HS-5 (cell line): ENCODE measurements at regions not wholly inside any gene's neighbourhood (a gene's known extent, or its start where the extent isn't known, plus 50 kb on each side); places are given as distances from the start of the nearest gene placed in this dataset.
"Not testable (repeated sequence)": the region's sequence is repeated elsewhere in the genome, so short reads cannot be mapped to it uniquely, and the experiment has no call there.

ENCODE experiments used
- DNase-seq: peaks from one replicate; pipeline ENCODE4 v3.0.0-alpha.2; 2012; ENCODE audit warnings: low read depth

- DNase-seq: no peak
Observed at GRCh38 chr14:83912032-83912642, 1617.8 kb upstream of the FLRT2 start.

GRCh38 chr14:83913476-83913875 lies 1616.5 kb upstream of the FLRT2 start:
- DNase-seq: no peak

GRCh38 chr14:83918546-83918945 lies 1611.4 kb upstream of the FLRT2 start:
- no peak for DNase-seq

GRCh38 chr14:83919675-83920074 lies 1610.3 kb upstream of the FLRT2 start:
- DNase-seq: not testable (repeated sequence)

- DNase-seq: no peak
Observed at GRCh38 chr14:83923842-83924241, 1606.1 kb upstream of the FLRT2 start.

GRCh38 chr14:83924259-83924658 lies 1605.7 kb upstream of the FLRT2 start:
- no peak for DNase-seq

- DNase-seq: no peak
Observed at GRCh38 chr14:83940253-83940652, 1589.7 kb upstream of the FLRT2 start.

- no peak for DNase-seq
Observed at GRCh38 chr14:83958359-83958758, 1571.6 kb upstream of the FLRT2 start.

- DNase-seq: no peak
Observed at GRCh38 chr14:83960832-83961512, 1569.0 kb upstream of the FLRT2 start.

GRCh38 chr14:83969998-83970397 lies 1559.9 kb upstream of the FLRT2 start:
- DNase-seq: no peak

GRCh38 chr14:83972631-83973030 lies 1557.3 kb upstream of the FLRT2 start:
- DNase-seq: no peak

GRCh38 chr14:83974647-83975163 lies 1555.2 kb upstream of the FLRT2 start:
- DNase-seq: no peak

GRCh38 chr14:83975435-83975834 lies 1554.5 kb upstream of the FLRT2 start:
- no peak for DNase-seq

- no peak for DNase-seq
Observed at GRCh38 chr14:83975841-83976770, 1553.8 kb upstream of the FLRT2 start.

- DNase-seq: no peak
Observed at GRCh38 chr14:83977583-83977982, 1552.4 kb upstream of the FLRT2 start.

- DNase-seq: not testable (repeated sequence)
Observed at GRCh38 chr14:83981676-83982258, 1548.2 kb upstream of the FLRT2 start.

- no peak for DNase-seq
Observed at GRCh38 chr14:83988275-83988674, 1541.7 kb upstream of the FLRT2 start.

GRCh38 chr14:83991666-83992065 lies 1538.3 kb upstream of the FLRT2 start:
- no peak for DNase-seq

- peak; percentile 35 for DNase-seq
Observed at GRCh38 chr14:83992857-83993256, 1537.1 kb upstream of the FLRT2 start.

- DNase-seq: no peak
Observed at GRCh38 chr14:83993545-83993944, 1536.4 kb upstream of the FLRT2 start.

GRCh38 chr14:83994020-83994419 lies 1535.9 kb upstream of the FLRT2 start:
- peak; percentile 80 for DNase-seq

- DNase-seq: no peak
Observed at GRCh38 chr14:84001023-84001422, 1528.9 kb upstream of the FLRT2 start.
